ENCODE measurements at regions not wholly inside any gene's neighbourhood (a gene's known extent, or its start where the extent isn't known, plus 50 kb on each side); places are given as distances from the start of the nearest gene placed in this dataset.
A peak's percentile ranks its signal among the peaks of the same experiment; 100 is the strongest.
"Not testable (repeated sequence)": the region's sequence is repeated elsewhere in the genome, so short reads cannot be mapped to it uniquely, and the experiment has no call there.

GRCh38 chrX:19912-20571 lies 261.1 kb upstream of the PLCXD1 start:
- no peak for DNase-seq (ENCODE audit: low read depth, low spot score)
- Histone ChIP-seq H3K36me3 (ENCODE audit: control insufficient read depth, insufficient read depth, low read length) (no peaks in the 10 kb centered on the region), H3K4me3 (ENCODE audit: low read depth in 2 of 2, low read length in 2 of 2) (peak overlapping the region; percentile 24 to 26), H3K9me3 (ENCODE audit: control insufficient read depth, insufficient read depth, low read depth, low read length) (no peaks in the 10 kb centered on the region), H3K27me3 (ENCODE audit: control insufficient read depth, insufficient read depth, low read length) (no peaks in the 10 kb centered on the region), H3K27ac (ENCODE audit: low read length) (no peak overlapping the region), H3K4me1 (ENCODE audit: control insufficient read depth, insufficient read depth, low read length) (no peaks in the 10 kb centered on the region)
- in situ Hi-C loops (cut with HindIII; ENCODE audit: low pct_unique_long_range_greater_than_20kb, low sequenced_read_pairs) (no loop called here), intact Hi-C loops (cut with micrococcal nuclease; ENCODE audit: unreplicated experiment) (no loop called here)
- ChIA-PET CTCF (no interaction called here), POLR2A (no interaction called here)
- no TSS peak for BruUV-seq (replicated peaks)
- peak; percentile 85 for ATAC-seq
- no peak for TF ChIP-seq SIN3A (IDR thresholded peaks at IDR 0.05; ENCODE audit: borderline replicate concordance, insufficient read depth, low read depth, low read length)
- TF ChIP-seq REST (IDR thresholded peaks at IDR 0.05; ENCODE audit: insufficient read depth in 1 of 2, low read depth in 2 of 2, low read length in 1 of 2), result no peak
- TF ChIP-seq CTCF (IDR thresholded peaks at IDR 0.05), result peak; percentile 59

- H3K36me3 ChIP-seq (ENCODE audit: control insufficient read depth, insufficient read depth, low read length); ATAC-seq; H3K4me3 ChIP-seq (ENCODE audit: low read depth in 2 of 2, low read length in 2 of 2); H3K4me1 ChIP-seq (ENCODE audit: control insufficient read depth, insufficient read depth, low read length); in situ Hi-C loops (cut with HindIII; ENCODE audit: low pct_unique_long_range_greater_than_20kb, low sequenced_read_pairs); H3K27me3 ChIP-seq (ENCODE audit: control insufficient read depth, insufficient read depth, low read length); intact Hi-C loops (cut with micrococcal nuclease; ENCODE audit: unreplicated experiment); POLR2A ChIA-PET; H3K9me3 ChIP-seq (ENCODE audit: control insufficient read depth, insufficient read depth, low read depth, low read length); CTCF ChIA-PET; DNase-seq (ENCODE audit: low read depth, low spot score); BruUV-seq (replicated peaks); H3K27ac ChIP-seq (ENCODE audit: low read length): not testable (repeated sequence)
Measured at GRCh38 chrX:24139-24538, 257.0 kb upstream of the PLCXD1 start.

Measured in Panc1 (cell line).